Chondrocyte (in vitro differentiated cells): ENCODE measurements at regions not wholly inside any gene's neighbourhood (a gene's known extent, or its start where the extent isn't known, plus 50 kb on each side); places are given as distances from the start of the nearest gene placed in this dataset.

Experiments used
- DNase-seq: peaks from one replicate; pipeline ENCODE4 v3.0.0; 2021; ENCODE audit warnings: mixed read lengths, low spot score
- H3K27ac Mint-ChIP-seq: one replicate; pipeline ENCODE4 v1.8.0; 2021; ENCODE audit warnings: mild to moderate bottlenecking, moderate library complexity, mixed read lengths; ENCODE audit not compliant: unreplicated experiment
- H3K27me3 Mint-ChIP-seq: 2 replicates; pipeline ENCODE4 v1.8.0; 2021; ENCODE audit warnings: low read depth, mixed read lengths
- H3K36me3 Mint-ChIP-seq: 2 replicates; pipeline ENCODE4 v1.8.0; 2021; ENCODE audit warnings: low read depth, mixed read lengths
- H3K4me1 Mint-ChIP-seq: 2 replicates; pipeline ENCODE4 v1.8.0; 2021; ENCODE audit warnings: low read depth, mild to moderate bottlenecking, mixed read lengths
- H3K4me3 Mint-ChIP-seq: one replicate; pipeline ENCODE4 v1.8.0; 2021; ENCODE audit warnings: mild to moderate bottlenecking, moderate library complexity, mixed read lengths; ENCODE audit not compliant: unreplicated experiment
- H3K9me3 Mint-ChIP-seq: 2 replicates; pipeline ENCODE4 v1.8.0; 2021; ENCODE audit warnings: low read depth, mixed read lengths
- TF ChIP-seq, protein P1 (sequence below): fragments of 200-600 bp; sonication (generic); IDR thresholded peaks from 2 replicates; pipeline ENCODE4 v1.5.0; 2021; ENCODE audit warnings: antibody characterized with exemption, mild to moderate bottlenecking, moderate library complexity

DNA sequence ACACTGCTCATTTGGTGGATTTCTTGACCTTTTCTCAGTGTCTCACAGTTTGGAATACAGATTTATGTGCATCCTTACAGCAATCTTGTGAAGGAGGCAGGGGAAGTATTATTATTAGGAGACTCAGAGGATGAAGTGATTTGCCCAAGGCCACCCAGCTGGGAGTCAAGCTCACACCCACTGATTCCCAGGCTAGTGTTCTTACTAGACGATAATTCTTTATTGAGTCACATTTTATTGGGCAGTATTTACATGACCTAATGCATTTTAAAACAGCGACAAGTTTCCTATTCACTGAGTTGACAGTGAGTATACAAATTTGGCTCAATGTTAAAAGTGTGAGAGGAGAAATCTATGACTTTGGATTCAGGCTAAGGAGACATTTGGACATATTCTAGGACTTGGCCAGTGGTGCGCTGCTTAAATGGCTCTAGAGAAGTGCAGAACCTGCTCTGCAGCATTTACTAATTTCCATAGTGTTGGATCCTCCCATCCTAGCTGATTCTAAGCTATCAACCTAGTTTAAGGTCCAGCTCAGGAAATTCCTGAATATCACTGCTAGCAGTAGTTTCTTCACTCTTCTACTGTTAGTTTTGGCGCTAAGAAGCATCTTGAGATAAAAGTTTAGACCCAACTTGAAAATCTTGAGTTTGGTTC is 199.3 kb downstream of the MTX2 start:
- Mint-ChIP-seq H3K4me1 (no peaks in the 10 kb centered on the region), H3K27ac (no peak overlapping the region), H3K27me3 (peaks cover 55% of the 10 kb centered on the region), H3K36me3 (no peaks in the 10 kb centered on the region), H3K9me3 (no peaks in the 10 kb centered on the region), H3K4me3 (no peak overlapping the region)
- no peak for DNase-seq
- TF ChIP-seq, protein P1, sequence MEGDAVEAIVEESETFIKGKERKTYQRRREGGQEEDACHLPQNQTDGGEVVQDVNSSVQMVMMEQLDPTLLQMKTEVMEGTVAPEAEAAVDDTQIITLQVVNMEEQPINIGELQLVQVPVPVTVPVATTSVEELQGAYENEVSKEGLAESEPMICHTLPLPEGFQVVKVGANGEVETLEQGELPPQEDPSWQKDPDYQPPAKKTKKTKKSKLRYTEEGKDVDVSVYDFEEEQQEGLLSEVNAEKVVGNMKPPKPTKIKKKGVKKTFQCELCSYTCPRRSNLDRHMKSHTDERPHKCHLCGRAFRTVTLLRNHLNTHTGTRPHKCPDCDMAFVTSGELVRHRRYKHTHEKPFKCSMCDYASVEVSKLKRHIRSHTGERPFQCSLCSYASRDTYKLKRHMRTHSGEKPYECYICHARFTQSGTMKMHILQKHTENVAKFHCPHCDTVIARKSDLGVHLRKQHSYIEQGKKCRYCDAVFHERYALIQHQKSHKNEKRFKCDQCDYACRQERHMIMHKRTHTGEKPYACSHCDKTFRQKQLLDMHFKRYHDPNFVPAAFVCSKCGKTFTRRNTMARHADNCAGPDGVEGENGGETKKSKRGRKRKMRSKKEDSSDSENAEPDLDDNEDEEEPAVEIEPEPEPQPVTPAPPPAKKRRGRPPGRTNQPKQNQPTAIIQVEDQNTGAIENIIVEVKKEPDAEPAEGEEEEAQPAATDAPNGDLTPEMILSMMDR: no peak

DNA sequence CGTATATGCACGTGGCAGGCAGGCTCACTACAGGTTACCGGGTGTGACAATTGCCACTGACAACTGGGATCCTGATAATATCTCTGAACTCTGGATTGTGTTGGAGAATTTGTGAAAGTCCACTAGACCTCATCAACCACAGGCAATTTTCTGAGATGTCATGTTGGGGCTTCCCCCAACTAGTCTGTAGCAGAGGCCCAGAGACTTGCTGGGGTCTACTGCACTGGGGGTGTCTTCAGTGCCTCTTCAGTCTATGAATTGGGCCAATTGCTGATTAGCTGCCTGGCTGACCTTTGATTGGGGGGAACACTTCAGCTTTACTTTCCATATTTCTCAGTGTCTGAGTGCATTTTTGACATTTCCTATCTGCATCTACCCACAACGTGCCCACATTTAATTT is 201.5 kb downstream of the MTX2 start:
- Mint-ChIP-seq H3K4me3 (no peak overlapping the region), H3K27ac (no peak overlapping the region), H3K4me1 (no peaks in the 10 kb centered on the region), H3K36me3 (no peaks in the 10 kb centered on the region), H3K9me3 (no peaks in the 10 kb centered on the region), H3K27me3 (peaks cover 51% of the 10 kb centered on the region)
- TF ChIP-seq, protein P1: no peak
- DNase-seq: no peak

DNA sequence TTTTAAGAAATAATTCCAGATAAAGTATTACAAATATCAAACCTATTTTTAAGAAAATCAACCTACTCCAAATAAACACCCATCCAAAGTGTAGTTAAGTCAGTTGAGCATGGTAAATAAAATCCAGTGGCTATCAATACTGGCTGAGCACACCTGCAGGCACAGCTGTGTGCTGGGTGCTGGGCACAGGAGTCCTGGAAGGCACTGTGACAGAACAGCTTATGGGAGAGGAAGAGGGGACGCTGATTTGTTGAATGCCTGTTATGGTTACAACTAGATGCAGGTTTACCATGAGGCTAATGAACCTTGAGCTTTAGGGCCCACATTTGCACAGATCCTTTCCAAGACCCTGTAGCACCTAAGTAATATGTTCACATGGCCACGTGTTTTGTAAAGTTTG is 202.7 kb downstream of the MTX2 start:
- H3K4me1 Mint-ChIP-seq: no peaks in the 10 kb centered on the region
- H3K36me3 Mint-ChIP-seq: no peaks in the 10 kb centered on the region
- H3K9me3 Mint-ChIP-seq: no peaks in the 10 kb centered on the region
- TF ChIP-seq, protein P1: no peak
- H3K27ac Mint-ChIP-seq: no peak overlapping the region
- no peak for DNase-seq
- H3K4me3 Mint-ChIP-seq: no peak overlapping the region
- peaks cover 47% of the 10 kb centered on the region for H3K27me3 Mint-ChIP-seq

DNA sequence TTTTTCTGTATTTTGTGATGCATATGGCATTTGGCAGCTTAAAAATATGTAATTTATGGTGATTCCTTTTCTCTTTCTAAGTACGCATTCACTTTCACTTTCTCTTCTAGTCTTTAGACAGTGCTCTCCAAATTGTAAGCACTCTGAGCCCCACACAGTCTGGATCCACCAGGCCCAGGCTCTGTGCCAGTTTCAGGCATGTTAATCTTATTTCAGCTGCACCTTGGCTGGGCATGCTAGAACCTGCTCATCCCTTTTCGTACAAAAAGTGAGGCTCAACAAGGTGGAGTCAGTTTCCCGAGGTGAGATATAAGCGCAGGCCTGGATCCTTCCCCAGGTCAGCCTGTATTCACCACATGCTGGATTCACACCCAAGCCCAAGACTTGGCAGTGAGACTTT is 203.9 kb downstream of the MTX2 start:
- H3K4me3 Mint-ChIP-seq: no peak overlapping the region
- no peak for DNase-seq
- no peaks in the 10 kb centered on the region for H3K36me3 Mint-ChIP-seq
- H3K27ac Mint-ChIP-seq: no peak overlapping the region
- H3K9me3 Mint-ChIP-seq: no peaks in the 10 kb centered on the region
- H3K4me1 Mint-ChIP-seq: no peaks in the 10 kb centered on the region
- TF ChIP-seq, protein P1: no peak
- peaks cover 43% of the 10 kb centered on the region for H3K27me3 Mint-ChIP-seq

DNA sequence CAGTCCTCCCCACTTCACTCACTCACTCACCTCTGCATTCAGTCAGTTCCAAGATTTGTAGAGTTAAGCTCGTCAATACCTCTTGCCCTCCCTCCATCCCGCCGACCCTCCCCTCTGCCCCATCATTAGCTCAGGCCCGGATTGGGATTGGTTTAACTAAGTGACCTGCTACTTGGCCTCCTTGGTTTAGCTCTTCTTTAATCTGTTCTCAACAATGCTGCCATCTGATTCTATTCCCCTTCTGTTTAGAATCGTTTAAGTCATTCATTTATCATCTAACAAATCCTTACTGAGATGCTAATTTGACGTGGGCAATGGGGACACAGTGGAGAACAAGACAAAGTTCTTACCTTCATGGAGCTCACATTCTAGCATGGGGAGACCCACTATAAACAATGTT is 204.6 kb downstream of the MTX2 start:
- DNase-seq: no peak
- Mint-ChIP-seq H3K27me3 (peaks cover 38% of the 10 kb centered on the region), H3K9me3 (no peaks in the 10 kb centered on the region), H3K36me3 (no peaks in the 10 kb centered on the region), H3K4me3 (no peak overlapping the region), H3K27ac (no peak overlapping the region), H3K4me1 (no peaks in the 10 kb centered on the region)
- TF ChIP-seq, protein P1: no peak
